Central memory CD8-positive, alpha-beta T cell (primary cell): ENCODE measurements at regions not wholly inside any gene's neighbourhood (a gene's known extent, or its start where the extent isn't known, plus 50 kb on each side); places are given as distances from the start of the nearest gene placed in this dataset.

Experiments used
- ATAC-seq: fragments of 150-1000 bp; cut with Tn5 transposase; replicated peaks from 2 replicates; pipeline ENCODE4 v1.10.0; 2022; ENCODE audit warnings: mild to moderate bottlenecking, moderate FRiP score, moderate number of reproducible peaks; ENCODE audit not compliant: poor library complexity, severe bottlenecking; ENCODE audit errors: extremely low read depth
- DNase-seq, 2 donors: peaks; one replicate each; pipeline ENCODE4 v3.0.0; 2021; ENCODE audit warnings: low spot score in 2 of 2
- H3K27ac Mint-ChIP-seq: one replicate; pipeline ENCODE4 v1.8.0; 2022; ENCODE audit warnings: low read depth, mild to moderate bottlenecking, moderate library complexity, mixed read lengths
- H3K27me3 Mint-ChIP-seq: one replicate; pipeline ENCODE4 v1.8.0; 2022; ENCODE audit warnings: mixed read lengths
- H3K36me3 Mint-ChIP-seq: one replicate; pipeline ENCODE4 v1.8.0; 2022; ENCODE audit warnings: mild to moderate bottlenecking, moderate library complexity, mixed read lengths; ENCODE audit not compliant: insufficient read depth
- H3K4me1 Mint-ChIP-seq: one replicate; pipeline ENCODE4 v1.8.0; 2022; ENCODE audit warnings: mixed read lengths
- H3K4me3 Mint-ChIP-seq: one replicate; pipeline ENCODE4 v1.8.0; 2022; ENCODE audit warnings: mild to moderate bottlenecking, moderate library complexity, mixed read lengths
- H3K9me3 Mint-ChIP-seq: one replicate; pipeline ENCODE4 v1.8.0; 2022; ENCODE audit warnings: mixed read lengths

DNA sequence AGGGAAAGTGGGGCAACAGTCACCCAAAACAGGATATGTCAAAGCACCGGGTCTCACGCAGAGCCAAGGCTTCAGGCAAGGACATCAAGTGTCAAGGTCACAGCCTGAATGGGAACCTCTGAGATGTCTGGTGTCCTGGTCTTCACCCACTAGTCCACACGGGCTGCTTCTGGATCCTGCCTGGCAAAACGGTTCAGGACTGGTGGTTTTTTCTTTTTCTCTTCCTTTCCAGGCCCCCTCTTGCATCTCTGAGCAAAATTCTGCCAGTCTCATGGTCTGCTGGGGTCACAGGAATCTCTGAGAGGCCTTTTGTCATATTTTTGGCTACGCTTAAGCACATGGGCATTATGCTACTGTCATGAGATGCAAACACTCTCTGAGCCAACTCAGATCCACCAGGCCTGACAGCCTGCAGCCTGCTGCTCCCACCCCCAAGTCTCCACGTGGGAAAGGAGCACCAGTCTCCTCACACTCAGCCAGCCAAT lies 518.2 kb upstream of the ZEB2 start:
- no peaks in the 10 kb centered on the region for H3K36me3 Mint-ChIP-seq
- ATAC-seq (no peak), DNase-seq (no peak)
- H3K27ac Mint-ChIP-seq = no peak overlapping the region
- no peaks in the 10 kb centered on the region for H3K27me3 Mint-ChIP-seq
- H3K4me1 Mint-ChIP-seq = no peaks in the 10 kb centered on the region
- no peaks in the 10 kb centered on the region for H3K9me3 Mint-ChIP-seq
- H3K4me3 Mint-ChIP-seq = no peak overlapping the region

DNA sequence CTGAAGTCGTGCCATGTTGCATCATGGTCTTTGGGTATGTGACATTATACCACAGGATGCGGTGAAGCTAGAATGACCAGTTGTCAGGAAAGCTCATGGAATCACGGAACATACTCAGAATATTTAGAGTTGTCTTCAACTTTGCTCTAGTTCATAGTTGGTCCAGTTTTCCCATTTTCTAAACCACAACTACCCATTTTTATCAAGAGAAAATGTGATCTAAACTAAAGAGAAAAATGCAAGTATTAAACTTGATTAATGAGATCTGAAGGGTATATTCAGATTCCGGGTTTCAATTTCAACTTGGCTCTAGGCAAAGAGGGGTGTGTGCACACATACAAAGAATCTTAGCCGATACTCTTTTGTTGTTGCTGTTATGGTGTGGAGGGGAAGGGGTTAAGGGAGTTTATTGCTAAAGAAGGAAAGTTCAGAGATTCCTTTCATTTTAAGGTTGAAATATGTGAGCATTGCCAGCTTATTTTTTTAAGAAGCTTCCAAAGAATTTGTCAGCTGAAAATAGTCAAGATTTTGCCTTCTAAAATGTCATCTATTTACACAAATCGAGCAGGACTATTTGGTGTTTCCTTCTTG lies 516.6 kb upstream of the ZEB2 start:
- Mint-ChIP-seq H3K27ac (no peak overlapping the region), H3K4me1 (no peaks in the 10 kb centered on the region), H3K27me3 (no peaks in the 10 kb centered on the region), H3K36me3 (no peaks in the 10 kb centered on the region), H3K4me3 (no peak overlapping the region), H3K9me3 (no peaks in the 10 kb centered on the region)
- no peak for ATAC-seq
- DNase-seq = no peak

DNA sequence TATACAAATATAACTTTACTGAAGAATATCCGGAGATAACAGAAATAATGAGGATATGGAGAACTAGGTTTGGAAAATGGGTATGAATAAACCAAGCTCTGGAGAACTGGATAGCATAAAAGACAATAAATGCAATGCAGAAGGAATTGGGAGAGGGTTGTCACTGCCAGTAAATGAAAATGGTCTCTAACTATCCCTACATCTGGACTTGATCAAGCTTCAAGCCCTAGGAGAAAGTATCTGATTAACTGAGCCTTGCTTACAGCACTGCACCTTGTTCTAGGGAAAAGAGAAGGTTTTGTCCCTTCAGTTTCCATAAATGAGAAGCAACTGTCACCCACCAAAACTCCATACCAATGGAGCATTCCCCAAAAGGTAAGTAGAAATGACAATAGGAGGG lies 514.6 kb upstream of the ZEB2 start:
- Mint-ChIP-seq H3K27me3 (no peaks in the 10 kb centered on the region), H3K36me3 (no peaks in the 10 kb centered on the region), H3K9me3 (no peaks in the 10 kb centered on the region), H3K27ac (no peak overlapping the region), H3K4me3 (no peak overlapping the region), H3K4me1 (no peaks in the 10 kb centered on the region)
- DNase-seq (no peak), ATAC-seq (no peak)

DNA sequence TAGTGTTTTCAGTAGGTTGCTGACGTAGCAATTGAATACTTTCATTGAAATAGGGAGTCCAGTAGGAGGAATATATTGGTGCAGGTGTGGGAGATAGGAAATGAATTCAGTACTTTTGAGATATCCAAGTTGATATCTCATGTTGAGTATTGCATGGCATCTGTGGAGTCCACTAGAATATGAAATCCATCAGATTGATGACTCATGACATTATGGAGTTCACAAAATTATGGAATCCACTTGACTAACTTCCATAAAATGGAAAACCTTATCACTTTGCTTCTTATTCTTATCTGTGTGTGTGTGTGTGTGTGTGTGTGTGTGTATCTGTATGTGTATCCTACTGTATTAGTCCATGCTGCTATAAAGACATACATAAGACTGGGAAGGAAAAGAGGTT lies 513.5 kb upstream of the ZEB2 start:
- no peak overlapping the region for H3K27ac Mint-ChIP-seq
- H3K4me3 Mint-ChIP-seq = no peak overlapping the region
- ATAC-seq (no peak), DNase-seq (no peak)
- no peaks in the 10 kb centered on the region for H3K36me3 Mint-ChIP-seq
- H3K4me1 Mint-ChIP-seq = no peaks in the 10 kb centered on the region
- H3K27me3 Mint-ChIP-seq = no peaks in the 10 kb centered on the region
- no peaks in the 10 kb centered on the region for H3K9me3 Mint-ChIP-seq

DNA sequence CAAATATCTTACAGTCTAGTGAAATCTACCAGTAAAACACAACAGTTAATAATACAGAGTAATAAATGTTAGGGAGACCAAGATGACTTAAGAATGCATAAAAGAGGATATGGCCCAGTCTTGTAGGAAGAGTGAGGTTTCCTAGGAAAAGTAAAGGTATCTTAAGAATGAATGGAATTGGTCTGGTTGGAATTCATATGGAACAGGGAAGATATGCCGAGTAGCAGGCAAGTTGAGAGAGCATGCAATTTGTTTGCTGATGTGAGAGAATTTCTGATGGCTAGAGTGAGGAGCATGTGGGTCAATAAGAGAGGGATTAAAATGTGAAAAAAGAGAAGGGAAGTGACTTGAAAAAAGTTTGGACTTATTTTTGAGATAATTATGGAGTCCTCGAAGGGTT lies 512.9 kb upstream of the ZEB2 start:
- DNase-seq (no peak), ATAC-seq (no peak)
- H3K9me3 Mint-ChIP-seq = no peaks in the 10 kb centered on the region
- no peak overlapping the region for H3K4me3 Mint-ChIP-seq
- no peaks in the 10 kb centered on the region for H3K27me3 Mint-ChIP-seq
- no peak overlapping the region for H3K27ac Mint-ChIP-seq
- no peaks in the 10 kb centered on the region for H3K36me3 Mint-ChIP-seq
- no peaks in the 10 kb centered on the region for H3K4me1 Mint-ChIP-seq

DNA sequence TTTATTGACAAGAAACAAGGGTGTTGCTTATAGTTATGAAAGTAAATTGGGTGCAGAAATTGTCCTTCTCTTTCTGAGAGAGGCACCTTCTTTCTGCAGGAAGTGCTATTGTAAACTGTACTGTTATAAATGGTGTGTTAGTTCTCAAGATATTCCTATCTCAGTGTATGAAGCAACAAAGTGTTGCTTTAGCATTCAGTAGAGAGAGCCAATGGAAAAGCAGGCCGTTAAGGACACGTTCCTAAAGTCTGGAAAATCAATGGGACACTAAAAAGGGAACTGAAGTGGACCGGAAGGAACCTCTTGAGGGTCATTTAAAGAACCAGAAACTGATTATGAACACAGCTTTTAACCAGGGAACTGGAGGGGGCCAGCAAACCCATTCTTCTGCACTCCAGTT lies 510.0 kb upstream of the ZEB2 start:
- Mint-ChIP-seq H3K4me3 (no peak overlapping the region), H3K27ac (no peak overlapping the region), H3K9me3 (no peaks in the 10 kb centered on the region), H3K4me1 (no peaks in the 10 kb centered on the region), H3K36me3 (no peaks in the 10 kb centered on the region), H3K27me3 (peaks cover 12% of the 10 kb centered on the region)
- DNase-seq = no peak
- peak; percentile 10 for ATAC-seq

DNA sequence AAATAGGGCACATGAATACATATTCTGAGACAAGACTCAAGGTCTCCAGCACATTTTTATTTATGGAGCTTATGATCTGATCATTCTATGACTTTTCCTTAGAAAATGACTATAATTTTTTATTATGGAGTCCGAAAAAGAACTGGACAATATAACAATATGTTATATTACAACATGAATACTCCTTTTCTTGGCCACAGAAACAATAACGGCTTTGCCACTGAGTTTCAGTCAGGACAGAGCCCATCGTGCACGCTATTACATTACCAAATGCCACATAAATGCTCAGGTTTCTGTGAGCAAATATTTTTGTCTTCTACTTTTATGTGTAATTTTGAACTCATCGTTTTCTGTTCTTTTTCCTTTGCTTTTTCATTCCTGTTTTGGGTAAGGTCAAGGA lies 509.2 kb upstream of the ZEB2 start:
- ATAC-seq (no peak), DNase-seq (no peak)
- Mint-ChIP-seq H3K27ac (no peak overlapping the region), H3K4me1 (no peaks in the 10 kb centered on the region), H3K27me3 (peaks cover 12% of the 10 kb centered on the region), H3K9me3 (no peaks in the 10 kb centered on the region), H3K36me3 (no peaks in the 10 kb centered on the region), H3K4me3 (no peak overlapping the region)

DNA sequence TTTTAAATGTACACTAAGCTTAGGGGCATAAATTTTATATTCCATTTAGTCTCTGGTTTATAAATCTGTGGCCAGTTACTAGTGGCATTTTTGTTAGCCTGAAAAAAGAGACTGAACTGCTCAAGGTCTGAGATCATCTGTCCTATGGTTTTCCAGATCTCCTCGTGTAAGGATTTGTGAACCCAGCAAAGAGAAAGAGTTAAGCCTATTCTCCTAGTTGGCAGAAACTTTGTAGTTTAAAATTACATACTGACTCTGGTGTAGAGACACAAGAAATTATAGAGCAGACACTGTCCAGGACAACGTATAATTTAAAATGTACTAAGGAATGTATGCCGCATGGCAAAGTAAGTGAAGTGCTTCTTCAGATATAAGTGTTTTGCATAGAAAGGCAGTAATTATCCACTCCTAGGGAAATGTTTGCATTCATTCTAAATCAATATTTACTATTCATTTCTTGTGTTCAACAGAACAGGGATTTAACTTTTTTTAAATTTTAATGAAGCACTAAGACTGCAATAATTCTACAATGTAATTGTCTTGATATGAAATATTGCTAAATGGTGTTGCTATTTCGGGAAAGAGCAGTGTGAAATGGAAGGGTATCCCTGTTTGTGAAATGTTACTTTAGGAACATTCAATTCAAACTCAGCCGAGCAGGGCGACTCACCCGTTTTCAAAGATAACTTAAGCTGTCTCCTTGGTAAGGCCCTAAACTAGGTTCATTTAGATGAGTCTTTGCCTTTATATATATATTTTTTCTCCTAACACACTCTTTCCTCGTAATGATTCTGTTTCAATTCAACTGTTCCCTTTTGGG lies 508.4 kb upstream of the ZEB2 start:
- Mint-ChIP-seq H3K36me3 (no peaks in the 10 kb centered on the region), H3K27ac (no peak overlapping the region), H3K4me3 (no peak overlapping the region), H3K9me3 (no peaks in the 10 kb centered on the region), H3K4me1 (no peaks in the 10 kb centered on the region), H3K27me3 (peaks cover 12% of the 10 kb centered on the region)
- ATAC-seq (no peak), DNase-seq (no peak)

DNA sequence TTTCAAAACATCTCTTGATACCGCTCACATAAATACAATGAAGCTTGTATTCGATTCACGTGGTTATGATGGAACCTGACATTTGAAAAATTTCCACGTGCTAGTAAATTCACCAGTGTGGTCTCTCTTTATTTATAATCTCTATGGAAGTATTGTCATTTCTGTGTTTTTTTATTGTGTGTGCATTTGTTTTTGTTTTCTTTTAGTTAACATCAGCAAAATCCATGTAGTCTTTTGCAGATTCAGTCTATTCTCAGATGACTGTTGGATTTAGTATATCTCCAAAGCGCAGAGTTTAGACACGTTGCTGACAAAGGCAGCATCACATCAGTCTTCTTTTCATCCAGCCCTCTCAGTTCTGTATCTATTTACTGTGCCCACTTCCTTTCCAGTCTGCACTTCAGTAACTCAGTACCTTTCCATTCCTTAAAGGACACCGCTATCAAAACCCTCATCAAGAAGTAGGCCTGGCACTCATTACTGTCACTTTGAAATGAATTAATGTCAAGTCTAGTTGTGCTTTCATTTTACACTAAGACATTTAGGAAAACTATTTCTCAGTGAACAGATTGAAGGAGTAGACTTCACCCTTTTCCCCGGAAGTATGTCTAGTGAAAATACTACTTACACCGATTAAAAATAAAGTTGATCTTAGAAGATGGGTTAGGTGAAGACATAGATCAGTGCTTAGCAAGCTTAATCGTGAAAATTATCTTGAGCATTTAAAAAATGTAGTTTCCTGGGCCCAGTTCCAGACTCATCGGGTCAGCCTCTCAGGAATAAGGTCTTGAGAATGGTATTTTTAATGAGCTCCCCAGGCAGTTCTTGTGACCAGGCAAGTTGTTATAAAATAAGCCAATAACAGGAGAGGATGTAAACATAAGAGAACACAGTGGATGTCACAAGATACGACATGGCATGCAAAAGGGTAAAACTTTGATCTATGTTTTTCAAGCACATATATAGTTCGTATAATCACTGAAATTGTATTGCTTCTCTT lies 506.8 kb upstream of the ZEB2 start:
- H3K27ac Mint-ChIP-seq = no peak overlapping the region
- H3K9me3 Mint-ChIP-seq = no peaks in the 10 kb centered on the region
- peaks cover 12% of the 10 kb centered on the region for H3K27me3 Mint-ChIP-seq
- no peak for DNase-seq
- no peak for ATAC-seq
- H3K4me1 Mint-ChIP-seq = no peaks in the 10 kb centered on the region
- H3K4me3 Mint-ChIP-seq = no peak overlapping the region
- no peaks in the 10 kb centered on the region for H3K36me3 Mint-ChIP-seq

DNA sequence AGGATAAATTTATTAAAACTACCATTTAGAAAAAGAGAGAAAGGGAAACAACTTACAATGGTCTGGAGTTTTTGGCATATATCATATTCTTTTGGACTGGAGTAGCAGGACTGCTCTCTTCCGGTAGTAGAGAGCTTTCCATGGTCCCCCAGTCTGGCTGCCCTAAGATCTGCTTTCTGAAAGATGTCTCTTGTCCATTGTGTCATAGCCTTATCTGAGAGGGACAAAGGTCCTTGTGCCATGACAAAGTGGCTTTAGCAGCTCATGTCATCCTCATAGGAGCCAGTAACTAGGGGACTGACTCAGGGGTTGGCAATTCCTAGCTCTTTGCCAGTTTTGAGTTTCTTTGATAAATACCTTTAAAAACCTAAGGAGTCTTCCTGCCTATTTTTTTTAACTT lies 505.5 kb upstream of the ZEB2 start:
- no peaks in the 10 kb centered on the region for H3K36me3 Mint-ChIP-seq
- no peaks in the 10 kb centered on the region for H3K9me3 Mint-ChIP-seq
- no peaks in the 10 kb centered on the region for H3K4me1 Mint-ChIP-seq
- H3K4me3 Mint-ChIP-seq = no peak overlapping the region
- DNase-seq (no peak), ATAC-seq (no peak)
- no peak overlapping the region for H3K27ac Mint-ChIP-seq
- peaks cover 12% of the 10 kb centered on the region for H3K27me3 Mint-ChIP-seq

DNA sequence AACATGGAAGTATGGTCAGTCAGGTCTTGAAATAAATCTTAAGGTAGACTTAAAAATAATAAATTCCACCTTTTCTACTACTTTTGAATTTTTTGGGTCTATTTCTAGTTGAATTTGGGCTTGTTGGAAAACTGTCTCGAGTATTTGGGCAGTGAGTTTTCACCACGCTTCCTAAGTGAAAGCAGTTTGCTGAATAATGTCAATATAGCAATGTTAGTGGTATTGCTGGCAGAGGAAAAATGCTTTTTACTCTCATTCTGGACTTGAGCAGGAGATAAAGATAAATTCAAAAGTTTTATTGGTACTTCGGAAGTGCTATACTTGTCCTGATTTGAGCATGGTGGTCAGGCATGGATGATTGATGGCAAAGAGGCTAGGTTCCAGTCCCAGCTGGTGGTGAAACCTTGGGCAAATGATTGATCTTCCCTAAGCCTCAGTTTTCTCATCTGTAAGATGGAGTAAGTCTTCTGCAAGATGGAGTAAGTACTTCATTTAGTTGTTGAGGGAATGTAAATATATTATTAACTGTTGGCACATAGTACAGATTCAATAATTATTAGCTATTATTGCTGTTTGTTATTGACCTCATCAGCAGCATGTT lies 503.5 kb upstream of the ZEB2 start:
- no peaks in the 10 kb centered on the region for H3K4me1 Mint-ChIP-seq
- no peaks in the 10 kb centered on the region for H3K9me3 Mint-ChIP-seq
- no peak for ATAC-seq
- peaks cover 12% of the 10 kb centered on the region for H3K27me3 Mint-ChIP-seq
- no peak for DNase-seq
- H3K27ac Mint-ChIP-seq = no peak overlapping the region
- H3K36me3 Mint-ChIP-seq = no peaks in the 10 kb centered on the region
- no peak overlapping the region for H3K4me3 Mint-ChIP-seq

DNA sequence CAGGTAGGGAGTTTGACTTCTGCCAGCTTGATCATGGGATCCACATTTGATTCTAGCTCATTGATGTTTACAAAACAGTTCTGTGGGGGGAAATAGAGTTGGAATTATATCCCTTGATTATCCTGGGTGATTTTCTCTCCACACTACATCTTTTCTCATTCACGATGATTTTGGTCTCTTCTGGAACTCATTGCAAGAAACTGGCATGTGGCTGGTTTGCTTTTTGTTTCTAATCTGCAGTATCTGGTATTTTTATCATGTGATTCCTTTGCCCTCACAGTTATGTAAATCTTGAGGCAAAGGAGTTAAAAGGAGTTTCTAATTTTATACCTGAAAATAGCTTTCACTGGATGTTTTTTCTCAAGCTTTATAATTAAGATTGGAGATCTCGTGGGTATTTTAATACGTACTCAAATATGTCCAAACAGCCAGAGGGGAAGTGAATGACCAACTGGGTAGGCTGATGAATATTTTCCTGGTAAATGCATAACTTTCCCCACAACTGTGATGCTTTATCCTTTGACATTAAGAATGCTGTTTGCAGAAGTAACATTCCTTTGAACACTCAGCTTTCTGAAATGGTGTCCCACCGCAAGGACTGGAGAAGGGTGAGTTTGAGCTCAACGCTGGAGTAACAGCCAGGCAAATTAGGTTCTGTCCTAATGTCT lies 502.9 kb upstream of the ZEB2 start:
- H3K27me3 Mint-ChIP-seq = peaks cover 12% of the 10 kb centered on the region
- no peak for DNase-seq
- no peak overlapping the region for H3K27ac Mint-ChIP-seq
- no peaks in the 10 kb centered on the region for H3K36me3 Mint-ChIP-seq
- H3K9me3 Mint-ChIP-seq = no peaks in the 10 kb centered on the region
- ATAC-seq = no peak
- H3K4me1 Mint-ChIP-seq = no peaks in the 10 kb centered on the region
- no peak overlapping the region for H3K4me3 Mint-ChIP-seq
